ENCODE measurements at regions not wholly inside any gene's neighbourhood (a gene's known extent, or its start where the extent isn't known, plus 50 kb on each side); places are given as distances from the start of the nearest gene placed in this dataset.

GRCh38 chr7:12107381-12107780, 103.7 kb upstream of the TMEM106B start:
- TF ChIP-seq, protein P1, sequence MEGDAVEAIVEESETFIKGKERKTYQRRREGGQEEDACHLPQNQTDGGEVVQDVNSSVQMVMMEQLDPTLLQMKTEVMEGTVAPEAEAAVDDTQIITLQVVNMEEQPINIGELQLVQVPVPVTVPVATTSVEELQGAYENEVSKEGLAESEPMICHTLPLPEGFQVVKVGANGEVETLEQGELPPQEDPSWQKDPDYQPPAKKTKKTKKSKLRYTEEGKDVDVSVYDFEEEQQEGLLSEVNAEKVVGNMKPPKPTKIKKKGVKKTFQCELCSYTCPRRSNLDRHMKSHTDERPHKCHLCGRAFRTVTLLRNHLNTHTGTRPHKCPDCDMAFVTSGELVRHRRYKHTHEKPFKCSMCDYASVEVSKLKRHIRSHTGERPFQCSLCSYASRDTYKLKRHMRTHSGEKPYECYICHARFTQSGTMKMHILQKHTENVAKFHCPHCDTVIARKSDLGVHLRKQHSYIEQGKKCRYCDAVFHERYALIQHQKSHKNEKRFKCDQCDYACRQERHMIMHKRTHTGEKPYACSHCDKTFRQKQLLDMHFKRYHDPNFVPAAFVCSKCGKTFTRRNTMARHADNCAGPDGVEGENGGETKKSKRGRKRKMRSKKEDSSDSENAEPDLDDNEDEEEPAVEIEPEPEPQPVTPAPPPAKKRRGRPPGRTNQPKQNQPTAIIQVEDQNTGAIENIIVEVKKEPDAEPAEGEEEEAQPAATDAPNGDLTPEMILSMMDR (IDR thresholded peaks at IDR 0.05; ENCODE audit: poor library complexity, severe bottlenecking): no peak
- TF ChIP-seq POLR2AphosphoS5 (IDR thresholded peaks at IDR 0.05) (no peak), RAD21 (conservative IDR thresholded peaks at IDR 0.05) (no peak), SMC3 (conservative IDR thresholded peaks at IDR 0.05; ENCODE audit: poor library complexity) (no peak), TAF1 (IDR thresholded peaks at IDR 0.05; ENCODE audit: low read depth) (no peak)
